IMR-90 (cell line): ENCODE measurements at regions not wholly inside any gene's neighbourhood (a gene's known extent, or its start where the extent isn't known, plus 50 kb on each side); places are given as distances from the start of the nearest gene placed in this dataset.

Source experiments
- ATAC-seq: fragments of 200-7000 bp; cut with Tn5 transposase; 2 replicates; pipeline ENCODE4 v1.9.1; 2020; ENCODE audit warnings: low read depth, mild to moderate bottlenecking, moderate library complexity
- BruUV-seq: library from RNA; stranded (reverse); fragments of 400-500 nt; replicated peaks from 2 replicates; lab custom pipeline; 2021; lab: Mats Ljungman, UMichigan
- CTCF ChIA-PET: fragments of 300-600 bp; formaldehyde crosslinking; extraction: SDS; loops from one replicate; lab custom pipeline; 2021; ENCODE audit warnings: antibody characterized with exemption; lab: Yijun Ruan, JAX
- POLR2A ChIA-PET: fragments of 300-600 bp; sonication (Branson Sonifier 250); formaldehyde crosslinking; loops from one replicate; lab custom pipeline; 2022; ENCODE audit warnings: antibody characterized with exemption; ENCODE audit not compliant: unreplicated experiment; lab: Charles Lee
- DNase-seq: peaks from one replicate; pipeline ENCODE4 v3.0.0; 2013
- H2AFZ ChIP-seq: replicated peaks from 2 replicates; pipeline ENCODE3; 2013; ENCODE audit warnings: low read length, mild to moderate bottlenecking; ENCODE audit not compliant: poor library complexity
- H2AK5ac ChIP-seq: 2 replicates; pipeline ENCODE4 v1.6.1; 2013; ENCODE audit warnings: low read depth, low read length, inconsistent platforms
- H2AK9ac ChIP-seq: replicated peaks from 2 replicates; pipeline ENCODE3; 2013; ENCODE audit warnings: mild to moderate bottlenecking, low read depth, low read length, moderate library complexity; ENCODE audit not compliant: poor library complexity
- H2BK120ac ChIP-seq: 2 replicates; pipeline ENCODE4 v1.6.1; 2013; ENCODE audit warnings: low read depth, low read length, inconsistent platforms
- H2BK15ac ChIP-seq: 3 replicates; pipeline ENCODE4 v1.6.1; 2013; ENCODE audit warnings: low read depth, low read length, inconsistent platforms
- H2BK20ac ChIP-seq: 2 replicates; pipeline ENCODE4 v1.6.1; 2013; ENCODE audit warnings: low read depth, mild to moderate bottlenecking, inconsistent platforms, low read length, moderate library complexity
- H2BK5ac ChIP-seq: 2 replicates; pipeline ENCODE4 v1.6.1; 2013; ENCODE audit warnings: mild to moderate bottlenecking, low read depth, low read length, inconsistent platforms; ENCODE audit not compliant: poor library complexity, severe bottlenecking
- H3K14ac ChIP-seq: replicated peaks from 2 replicates; pipeline ENCODE4 v1.6.1; 2013; ENCODE audit warnings: low read depth, low read length, inconsistent platforms
- H3K18ac ChIP-seq: 2 replicates; pipeline ENCODE4 v1.6.1; 2013; ENCODE audit warnings: low read depth, low read length, control low read depth
- H3K23ac ChIP-seq: 2 replicates; pipeline ENCODE4 v1.6.1; 2013; ENCODE audit warnings: low read depth, low read length, inconsistent platforms
- H3K27ac ChIP-seq: 2 replicates; pipeline ENCODE4 v1.5.1; 2013; ENCODE audit warnings: mild to moderate bottlenecking, control low read depth, low read length; ENCODE audit not compliant: insufficient read depth
- H3K27me3 ChIP-seq: 2 replicates; pipeline ENCODE4 v1.6.1; 2013; ENCODE audit warnings: low read length; ENCODE audit not compliant: control insufficient read depth, insufficient read depth
- H3K36me3 ChIP-seq: 2 replicates; pipeline ENCODE4 v1.6.1; 2013; ENCODE audit warnings: low read length, mixed read lengths; ENCODE audit not compliant: control insufficient read depth, insufficient read depth
- H3K4ac ChIP-seq: 2 replicates; pipeline ENCODE4 v1.6.1; 2013; ENCODE audit warnings: low read depth, low read length, inconsistent platforms
- H3K4me1 ChIP-seq: 2 replicates; pipeline ENCODE4 v1.6.1; 2013; ENCODE audit warnings: low read length, mixed read lengths; ENCODE audit not compliant: control insufficient read depth, insufficient read depth
- H3K4me2 ChIP-seq: 2 replicates; pipeline ENCODE4 v1.6.1; 2013; ENCODE audit warnings: low read depth, mild to moderate bottlenecking, control low read depth, low read length, moderate library complexity
- H3K4me3 ChIP-seq: 2 replicates; pipeline ENCODE4 v1.5.1; 2013; ENCODE audit warnings: low read depth, mild to moderate bottlenecking, control low read depth, low read length, moderate library complexity; ENCODE audit not compliant: insufficient read depth
- H3K56ac ChIP-seq: 2 replicates; pipeline ENCODE4 v1.6.1; 2013; ENCODE audit warnings: low read length, inconsistent platforms; ENCODE audit not compliant: insufficient read depth; ENCODE audit errors: extremely low read depth
- H3K79me1 ChIP-seq, 2 experiments: 2 replicates each; pipeline ENCODE4 v1.6.1; 2013; ENCODE audit warnings: low read length in 2 of 2, inconsistent platforms in 1 of 2, low read depth in 1 of 2
- H3K9ac ChIP-seq: 2 replicates; pipeline ENCODE4 v1.6.1; 2013; ENCODE audit warnings: low read depth, low read length, control low read depth
- H3K9me1 ChIP-seq: 2 replicates; pipeline ENCODE4 v1.6.1; 2013; ENCODE audit warnings: low read length, inconsistent platforms; ENCODE audit not compliant: insufficient read depth
- H3K9me3 ChIP-seq: 2 replicates; pipeline ENCODE4 v1.6.1; 2013; ENCODE audit warnings: low read length; ENCODE audit not compliant: control insufficient read depth, insufficient read depth
- H4K20me1 ChIP-seq: 2 replicates; pipeline ENCODE4 v1.6.1; 2013; ENCODE audit warnings: low read length, inconsistent platforms; ENCODE audit not compliant: insufficient read depth
- H4K5ac ChIP-seq: 2 replicates; pipeline ENCODE4 v1.6.1; 2013; ENCODE audit warnings: mild to moderate bottlenecking, low read depth, low read length, control low read depth
- H4K8ac ChIP-seq, 2 experiments: 2 replicates each; pipeline ENCODE4 v1.6.1; 2013; ENCODE audit warnings: low read depth in 2 of 2, low read length in 2 of 2, control low read depth in 1 of 2, inconsistent platforms in 1 of 2
- H4K91ac ChIP-seq: 2 replicates; pipeline ENCODE4 v1.6.1; 2013; ENCODE audit warnings: low read depth, low read length, inconsistent platforms; ENCODE audit not compliant: insufficient read depth
- MAZ ChIP-seq: IDR thresholded peaks from 2 replicates; pipeline ENCODE4 v1.6.1; 2012; ENCODE audit warnings: low read depth, mild to moderate bottlenecking, low read length, improper control_type of control experiment, moderate library complexity, borderline replicate concordance
- SMC3 ChIP-seq: fragments of 150-350 bp; IDR thresholded peaks from 2 replicates; pipeline ENCODE4 v1.6.1; 2016; ENCODE audit warnings: low read depth, mild to moderate bottlenecking, antibody characterized with exemption, low read length, moderate library complexity
- WGBS, 2 experiments: methylation state at CpG; one replicate each; pipeline versions ENCODE4 v1.1.5 to v1.1.7; 2013; ENCODE audit warnings: missing lambda C conversion rate in 2 of 2; ENCODE audit not compliant: insufficient read length in 1 of 2; ENCODE audit errors: extremely low coverage in 2 of 2; 5-methylcytosine and 5-hydroxymethylcytosine counted together
- dilution Hi-C: fragments of 300-500 bp; cut with HindIII; formaldehyde crosslinking; loops from one replicate; pipeline ENCODE4 v1.14.3; 2018; ENCODE audit warnings: low sequenced_read_pairs; ENCODE audit not compliant: unreplicated experiment
- in situ Hi-C: fragments of 300-500 bp; cut with MboI; formaldehyde crosslinking; loops from 3 replicates; pipeline ENCODE4 v1.14.3; 2019; ENCODE audit warnings: low sequenced_read_pairs, inconsistent platforms, mixed read lengths
- intact Hi-C: fragments of 100-400 bp; cut with micrococcal nuclease; formaldehyde crosslinking; loops from 2 replicates; pipeline ENCODE4 v1.10.0; 2022

DNA sequence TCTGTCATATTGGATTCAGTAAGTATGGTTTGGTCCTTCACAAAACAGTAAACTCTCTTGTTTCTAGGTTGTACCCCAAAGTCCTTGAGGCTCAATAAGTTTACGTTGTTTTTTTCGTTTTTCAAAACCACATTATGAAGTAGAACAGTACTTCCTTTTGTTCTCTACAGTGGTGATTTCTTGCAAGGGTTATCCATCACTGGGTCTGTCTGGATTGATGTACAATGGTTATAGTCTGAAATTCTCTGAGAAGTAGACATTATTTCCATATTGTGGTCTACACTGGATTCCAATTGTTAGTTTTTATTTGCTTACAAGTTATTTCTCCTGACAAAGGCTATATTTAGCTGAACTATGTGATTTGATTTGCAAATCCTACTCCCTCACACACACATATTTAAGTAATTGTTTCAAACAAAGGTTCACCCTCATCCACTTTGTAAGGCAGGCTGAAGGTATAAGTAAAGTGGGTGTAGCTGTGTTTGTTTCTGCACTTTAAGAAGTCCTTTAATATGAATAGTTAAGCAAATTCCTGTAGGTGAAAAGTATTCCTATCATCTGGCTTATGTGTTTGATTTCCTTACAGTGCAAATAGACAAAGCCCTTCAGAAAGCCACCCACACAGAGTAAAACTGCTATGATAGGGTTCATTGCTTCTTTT is 64.2 kb upstream of the MME start:
- in situ Hi-C loops (no loop called here), intact Hi-C loops (no loop called here), dilution Hi-C loops (no loop called here)
- no peak for TF ChIP-seq SMC3
- TF ChIP-seq MAZ: no peak
- Histone ChIP-seq H2BK20ac (no peak overlapping the region), H3K27ac (no peak overlapping the region), H3K27me3 (no peaks in the 10 kb centered on the region), H2AFZ (no peak overlapping the region), H3K4ac (no peak overlapping the region), H3K23ac (no peak overlapping the region), H2AK5ac (no peak overlapping the region), H3K4me1 (peaks cover 2% of the 10 kb centered on the region; the same call in 1 of the 2 replicates), H3K56ac (no peak overlapping the region), H2BK5ac (no peak overlapping the region), H4K91ac (no peak overlapping the region), H4K20me1 (no peaks in the 10 kb centered on the region), H2BK15ac (no peak overlapping the region), H3K9me1 (no peaks in the 10 kb centered on the region), H3K9ac (no peak overlapping the region), H3K36me3 (no peaks in the 10 kb centered on the region), H3K18ac (no peak overlapping the region), H2AK9ac (no peak overlapping the region), H3K79me1 (no peaks in the 10 kb centered on the region), H4K5ac (no peak overlapping the region), H2BK120ac (no peak overlapping the region), H3K4me2 (no peak overlapping the region), H3K9me3 (no peaks in the 10 kb centered on the region), H3K4me3 (no peak overlapping the region), H4K8ac (no peak overlapping the region), H3K14ac (no peak overlapping the region)
- no TSS peak for BruUV-seq
- ChIA-PET POLR2A (no interaction called here), CTCF (interaction anchor here (0.8 kb wide), 1 partner anchor 307 kb away, joined by 3 read pairs; no protein-coding TSS in a partner anchor)
- no peak for ATAC-seq
- WGBS, 2 experiments: no CpG with 5 or more reads among the region's 2 CpGs
- DNase-seq: no peak
